Tibial nerve (tissue), 4 donors: ENCODE measurements at regions not wholly inside any gene's neighbourhood (a gene's known extent, or its start where the extent isn't known, plus 50 kb on each side); places are given as distances from the start of the nearest gene placed in this dataset.

Experiments
- EP300 ChIP-seq, 2 donors: sonication (generic); formaldehyde crosslinking; IDR thresholded peaks; one replicate each; pipeline ENCODE4 v1.6.1; 2017; ENCODE audit warnings: antibody characterized with exemption in 2 of 2, mild to moderate bottlenecking in 1 of 2
- POLR2A ChIP-seq, 2 donors: fragments of 450-650 bp; IDR thresholded peaks; one replicate each; pipeline ENCODE4 v1.6.1; 2017; ENCODE audit warnings: antibody characterized with exemption in 2 of 2, mild to moderate bottlenecking in 2 of 2, moderate library complexity in 2 of 2
- TF ChIP-seq, protein P1 (sequence below), 5 experiments: fragments of 200-600 bp in 3 of 5; fragments of 450-650 bp in 2 of 5; sonication (generic) in 3 of 5; IDR thresholded peaks; one replicate each; pipeline ENCODE4 v1.5.1; 2016 to 2019; ENCODE audit warnings: antibody characterized with exemption in 5 of 5, mild to moderate bottlenecking in 3 of 5, moderate library complexity in 2 of 5

DNA sequence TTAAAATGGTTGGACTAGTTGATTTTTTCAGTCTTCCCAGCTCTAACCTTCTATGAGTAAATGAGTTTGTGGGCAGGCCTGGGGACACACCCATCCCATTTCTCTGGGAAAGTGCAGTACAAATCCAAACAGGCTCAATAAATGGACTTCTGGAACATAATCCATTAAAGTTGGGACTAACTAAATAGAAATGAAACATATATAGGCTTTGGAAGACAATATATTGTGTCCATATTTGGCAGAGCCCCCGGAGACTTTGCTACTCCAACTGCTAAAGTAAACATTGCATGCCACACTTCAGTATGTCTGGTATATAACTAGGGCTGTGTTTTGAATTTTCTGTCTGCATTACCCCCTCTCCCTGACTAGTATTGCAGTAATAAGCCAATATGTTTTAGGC is 191.4 kb upstream of the DAB2 start:
- TF ChIP-seq, protein P1, sequence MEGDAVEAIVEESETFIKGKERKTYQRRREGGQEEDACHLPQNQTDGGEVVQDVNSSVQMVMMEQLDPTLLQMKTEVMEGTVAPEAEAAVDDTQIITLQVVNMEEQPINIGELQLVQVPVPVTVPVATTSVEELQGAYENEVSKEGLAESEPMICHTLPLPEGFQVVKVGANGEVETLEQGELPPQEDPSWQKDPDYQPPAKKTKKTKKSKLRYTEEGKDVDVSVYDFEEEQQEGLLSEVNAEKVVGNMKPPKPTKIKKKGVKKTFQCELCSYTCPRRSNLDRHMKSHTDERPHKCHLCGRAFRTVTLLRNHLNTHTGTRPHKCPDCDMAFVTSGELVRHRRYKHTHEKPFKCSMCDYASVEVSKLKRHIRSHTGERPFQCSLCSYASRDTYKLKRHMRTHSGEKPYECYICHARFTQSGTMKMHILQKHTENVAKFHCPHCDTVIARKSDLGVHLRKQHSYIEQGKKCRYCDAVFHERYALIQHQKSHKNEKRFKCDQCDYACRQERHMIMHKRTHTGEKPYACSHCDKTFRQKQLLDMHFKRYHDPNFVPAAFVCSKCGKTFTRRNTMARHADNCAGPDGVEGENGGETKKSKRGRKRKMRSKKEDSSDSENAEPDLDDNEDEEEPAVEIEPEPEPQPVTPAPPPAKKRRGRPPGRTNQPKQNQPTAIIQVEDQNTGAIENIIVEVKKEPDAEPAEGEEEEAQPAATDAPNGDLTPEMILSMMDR (IDR thresholded peaks at IDR 0.05) = no peak
- no peak for TF ChIP-seq POLR2A (IDR thresholded peaks at IDR 0.05)
- TF ChIP-seq EP300 (IDR thresholded peaks at IDR 0.05) = no peak
